CD14-positive monocyte (primary cell): ENCODE measurements at regions not wholly inside any gene's neighbourhood (a gene's known extent, or its start where the extent isn't known, plus 50 kb on each side); places are given as distances from the start of the nearest gene placed in this dataset.

Experiments
- DNase-seq, 3 donors: peaks; one replicate each; pipeline ENCODE4 v3.0.0-alpha.2; 2011 to 2022
- H2AFZ ChIP-seq: 2 replicates; pipeline ENCODE4 v1.6.0; 2012; ENCODE audit warnings: mild to moderate bottlenecking, low read depth, low read length, inconsistent platforms; ENCODE audit not compliant: insufficient read depth, poor library complexity, severe bottlenecking
- H3K27ac ChIP-seq, 2 donors: 1 replicate in 1 of 2; 2 replicates in 1 of 2; pipeline ENCODE4 v1.5.1; 2012 to 2013; ENCODE audit warnings: low read length in 2 of 2, control low read depth in 1 of 2, inconsistent platforms in 1 of 2, low read depth in 1 of 2, mild to moderate bottlenecking in 1 of 2
- H3K27me3 ChIP-seq, 2 donors: one replicate each; pipeline versions ENCODE4 v1.6.0 to v1.6.1; 2011 to 2013; ENCODE audit warnings: low read length in 2 of 2; ENCODE audit not compliant: control insufficient read depth in 2 of 2, insufficient read depth in 2 of 2
- H3K36me3 ChIP-seq, 2 donors: replicated peaks in 1 of 2; 1 replicate in 1 of 2; 2 replicates in 1 of 2; pipeline versions ENCODE4 v1.5.1 to v1.6.1; 2012 to 2013; ENCODE audit warnings: low read length in 2 of 2, control low read depth in 1 of 2, inconsistent platforms in 1 of 2, mild to moderate bottlenecking in 1 of 2; ENCODE audit not compliant: insufficient read depth in 2 of 2, control insufficient read depth in 1 of 2
- H3K4me1 ChIP-seq, 2 donors: 1 replicate in 1 of 2; 2 replicates in 1 of 2; pipeline versions ENCODE4 v1.5.1 to v1.6.1; 2012 to 2013; ENCODE audit warnings: low read length in 2 of 2, control low read depth in 1 of 2, inconsistent platforms in 1 of 2, mild to moderate bottlenecking in 1 of 2, moderate library complexity in 1 of 2; ENCODE audit not compliant: insufficient read depth in 2 of 2, control insufficient read depth in 1 of 2
- H3K4me2 ChIP-seq: replicated peaks from 2 replicates; pipeline ENCODE3; 2012; ENCODE audit warnings: low read length, moderate library complexity, mild to moderate bottlenecking; ENCODE audit not compliant: poor library complexity, severe bottlenecking; ENCODE audit errors: extremely low read depth
- H3K4me3 ChIP-seq, 3 experiments: fragments of 200-600 bp in 1 of 3; sonication (generic) in 1 of 3; replicated peaks in 1 of 3; 1 replicate in 2 of 3; 2 replicates in 1 of 3; pipeline ENCODE4 v1.5.1; 2011 to 2013; ENCODE audit warnings: low read length in 3 of 3, mild to moderate bottlenecking in 3 of 3, control low read depth in 2 of 3, low read depth in 2 of 3, inconsistent platforms in 1 of 3, moderate library complexity in 1 of 3
- H3K79me2 ChIP-seq: 2 replicates; pipeline ENCODE4 v1.6.0; 2012; ENCODE audit warnings: mild to moderate bottlenecking, control low read depth, inconsistent platforms, low read length, moderate library complexity; ENCODE audit not compliant: insufficient read depth
- H3K9ac ChIP-seq: 2 replicates; pipeline ENCODE4 v1.6.0; 2017; ENCODE audit warnings: low read length, mild to moderate bottlenecking; ENCODE audit not compliant: insufficient read depth, poor library complexity, severe bottlenecking
- H3K9me3 ChIP-seq, 2 donors: replicated peaks in 1 of 2; 1 replicate in 1 of 2; 2 replicates in 1 of 2; pipeline versions ENCODE4 v1.5.1 to v1.6.1; 2012 to 2013; ENCODE audit warnings: low read length in 2 of 2, control low read depth in 1 of 2; ENCODE audit not compliant: control insufficient read depth in 1 of 2, insufficient read depth in 1 of 2
- H4K20me1 ChIP-seq: 2 replicates; pipeline ENCODE4 v1.6.0; 2012; ENCODE audit warnings: mild to moderate bottlenecking, low read length, control low read depth, moderate library complexity; ENCODE audit not compliant: insufficient read depth
- H3K27ac Mint-ChIP-seq, 7 donors: one replicate each; pipeline ENCODE4 v1.8.0; 2020; ENCODE audit warnings: mild to moderate bottlenecking in 7 of 7, mixed read lengths in 7 of 7, moderate library complexity in 6 of 7, inconsistent platforms in 2 of 7
- H3K27me3 Mint-ChIP-seq, 3 donors: one replicate each; pipeline ENCODE4 v1.8.0; 2021 to 2022; ENCODE audit warnings: low read depth in 3 of 3, mild to moderate bottlenecking in 3 of 3, mixed read lengths in 3 of 3, moderate library complexity in 3 of 3, inconsistent platforms in 1 of 3
- H3K36me3 Mint-ChIP-seq, 2 donors: one replicate each; pipeline ENCODE4 v1.8.0; 2020; ENCODE audit warnings: mixed read lengths in 2 of 2, inconsistent platforms in 1 of 2, mild to moderate bottlenecking in 1 of 2
- H3K4me1 Mint-ChIP-seq: one replicate; pipeline ENCODE4 v1.8.0; 2020; ENCODE audit warnings: mild to moderate bottlenecking, mixed read lengths
- H3K4me3 Mint-ChIP-seq, 2 donors: one replicate each; pipeline ENCODE4 v1.8.0; 2020; ENCODE audit warnings: mild to moderate bottlenecking in 2 of 2, mixed read lengths in 2 of 2, moderate library complexity in 1 of 2
- H3K9me3 Mint-ChIP-seq, 7 donors: one replicate each; pipeline ENCODE4 v1.8.0; 2020 to 2022; ENCODE audit warnings: mixed read lengths in 7 of 7, mild to moderate bottlenecking in 6 of 7, moderate library complexity in 6 of 7, inconsistent platforms in 2 of 7
- WGBS: methylation state at CpG from one replicate; pipeline ENCODE4 v1.1.5; 2013; ENCODE audit warnings: missing lambda C conversion rate; ENCODE audit not compliant: insufficient coverage; 5-methylcytosine and 5-hydroxymethylcytosine counted together
- intact Hi-C, 2 donors: fragments of 100-400 bp; cut with micrococcal nuclease; formaldehyde crosslinking; loops; one replicate each; pipeline versions ENCODE4 v1.15.0 to v1.15.1; 2023
- TF ChIP-seq, protein P1 (sequence below): fragments of 200-600 bp; IDR thresholded peaks from one replicate; pipeline ENCODE4 v1.8.0; 2022; ENCODE audit warnings: antibody characterized with exemption, mild to moderate bottlenecking

DNA sequence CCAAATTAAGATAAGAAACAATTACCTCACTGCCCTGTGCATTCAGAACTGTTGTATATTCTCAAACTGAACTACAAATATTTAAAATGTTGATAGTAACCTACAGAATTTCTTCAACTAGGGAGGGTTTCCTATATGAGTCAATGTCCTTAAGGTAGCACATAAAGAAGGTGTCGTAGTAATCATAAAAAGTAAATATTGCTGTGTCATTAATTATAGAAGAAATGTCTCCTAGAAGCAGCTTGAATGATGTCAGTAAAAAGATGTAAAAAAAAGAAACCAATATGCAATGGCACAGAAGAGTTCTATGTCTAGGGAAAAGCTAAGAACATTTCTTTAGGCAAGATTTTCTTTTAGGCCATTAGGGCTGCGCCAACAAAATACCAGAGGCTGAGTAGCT is 559.6 kb upstream of the EPHA5 start:
- intact Hi-C loops, result no loop called here
- no peaks in the 10 kb centered on the region for H3K36me3 Mint-ChIP-seq
- DNase-seq, result no peak
- Histone ChIP-seq H3K9me3 (no peaks in the 10 kb centered on the region), H3K27me3 (no peaks in the 10 kb centered on the region), H3K4me3 (no peak overlapping the region), H4K20me1 (no peaks in the 10 kb centered on the region), H3K79me2 (no peaks in the 10 kb centered on the region), H3K4me2 (no peak overlapping the region), H3K36me3 (no peaks in the 10 kb centered on the region), H3K9ac (no peak overlapping the region), H3K27ac (no peak overlapping the region), H3K4me1 (no peaks in the 10 kb centered on the region), H2AFZ (no peak overlapping the region)
- no peaks in the 10 kb centered on the region for H3K4me1 Mint-ChIP-seq
- H3K27me3 Mint-ChIP-seq, result no peaks in the 10 kb centered on the region
- WGBS, result 86% methylated on average over 1 of the region's 2 CpGs
- TF ChIP-seq, protein P1, sequence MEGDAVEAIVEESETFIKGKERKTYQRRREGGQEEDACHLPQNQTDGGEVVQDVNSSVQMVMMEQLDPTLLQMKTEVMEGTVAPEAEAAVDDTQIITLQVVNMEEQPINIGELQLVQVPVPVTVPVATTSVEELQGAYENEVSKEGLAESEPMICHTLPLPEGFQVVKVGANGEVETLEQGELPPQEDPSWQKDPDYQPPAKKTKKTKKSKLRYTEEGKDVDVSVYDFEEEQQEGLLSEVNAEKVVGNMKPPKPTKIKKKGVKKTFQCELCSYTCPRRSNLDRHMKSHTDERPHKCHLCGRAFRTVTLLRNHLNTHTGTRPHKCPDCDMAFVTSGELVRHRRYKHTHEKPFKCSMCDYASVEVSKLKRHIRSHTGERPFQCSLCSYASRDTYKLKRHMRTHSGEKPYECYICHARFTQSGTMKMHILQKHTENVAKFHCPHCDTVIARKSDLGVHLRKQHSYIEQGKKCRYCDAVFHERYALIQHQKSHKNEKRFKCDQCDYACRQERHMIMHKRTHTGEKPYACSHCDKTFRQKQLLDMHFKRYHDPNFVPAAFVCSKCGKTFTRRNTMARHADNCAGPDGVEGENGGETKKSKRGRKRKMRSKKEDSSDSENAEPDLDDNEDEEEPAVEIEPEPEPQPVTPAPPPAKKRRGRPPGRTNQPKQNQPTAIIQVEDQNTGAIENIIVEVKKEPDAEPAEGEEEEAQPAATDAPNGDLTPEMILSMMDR, result no peak
- H3K9me3 Mint-ChIP-seq, result peaks cover 0 to 2% (median 0%) of the 10 kb centered on the region in 7 donors
- no peak overlapping the region for H3K27ac Mint-ChIP-seq
- no peak overlapping the region for H3K4me3 Mint-ChIP-seq

DNA sequence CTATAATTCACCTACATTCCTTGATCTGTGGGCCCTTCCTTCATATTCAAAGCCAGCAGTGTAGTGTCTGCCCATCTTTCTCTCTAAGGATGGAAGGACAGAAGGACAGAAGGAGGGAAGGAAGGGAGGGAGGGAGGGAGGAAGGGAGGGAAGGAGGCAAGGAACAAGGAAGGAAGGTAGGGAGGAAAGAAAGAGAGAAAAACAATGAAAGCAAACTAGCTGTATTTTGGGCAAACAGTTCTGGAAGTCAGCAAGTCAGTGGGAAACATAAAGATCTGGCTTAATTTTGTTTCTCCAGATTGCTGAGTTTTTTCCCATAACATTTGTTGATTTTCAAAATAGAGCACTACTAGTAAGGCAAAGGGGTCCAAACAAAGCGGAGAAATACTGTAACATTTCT is 555.2 kb upstream of the EPHA5 start:
- Mint-ChIP-seq H3K27ac (no peak overlapping the region), H3K27me3 (no peaks in the 10 kb centered on the region), H3K36me3 (no peaks in the 10 kb centered on the region), H3K9me3 (no peaks in the 10 kb centered on the region), H3K4me3 (no peak overlapping the region), H3K4me1 (no peaks in the 10 kb centered on the region)
- Histone ChIP-seq H3K27ac (no peak overlapping the region), H3K27me3 (no peaks in the 10 kb centered on the region), H3K36me3 (no peaks in the 10 kb centered on the region), H3K9ac (no peak overlapping the region), H2AFZ (no peak overlapping the region), H3K9me3 (no peaks in the 10 kb centered on the region), H3K79me2 (no peaks in the 10 kb centered on the region), H3K4me3 (no peak overlapping the region), H4K20me1 (no peaks in the 10 kb centered on the region), H3K4me2 (no peak overlapping the region), H3K4me1 (no peaks in the 10 kb centered on the region)
- TF ChIP-seq, protein P1, result no peak
- WGBS, result no CpG with 5 or more reads among the region's 1 CpG
- no peak for DNase-seq
- intact Hi-C loops, result no loop called here
